Skeletal muscle cell (primary cell): ENCODE measurements at regions not wholly inside any gene's neighbourhood (a gene's known extent, or its start where the extent isn't known, plus 50 kb on each side); places are given as distances from the start of the nearest gene placed in this dataset.

Experiments used
- DNase-seq: peaks from one replicate; pipeline ENCODE4 v3.0.0-alpha.2; 2010; ENCODE audit warnings: low read depth
- H3K4me3 ChIP-seq: 2 replicates; pipeline ENCODE4 v1.5.1; 2011; ENCODE audit warnings: low read depth, mild to moderate bottlenecking, control low read depth, low read length, moderate library complexity

DNA sequence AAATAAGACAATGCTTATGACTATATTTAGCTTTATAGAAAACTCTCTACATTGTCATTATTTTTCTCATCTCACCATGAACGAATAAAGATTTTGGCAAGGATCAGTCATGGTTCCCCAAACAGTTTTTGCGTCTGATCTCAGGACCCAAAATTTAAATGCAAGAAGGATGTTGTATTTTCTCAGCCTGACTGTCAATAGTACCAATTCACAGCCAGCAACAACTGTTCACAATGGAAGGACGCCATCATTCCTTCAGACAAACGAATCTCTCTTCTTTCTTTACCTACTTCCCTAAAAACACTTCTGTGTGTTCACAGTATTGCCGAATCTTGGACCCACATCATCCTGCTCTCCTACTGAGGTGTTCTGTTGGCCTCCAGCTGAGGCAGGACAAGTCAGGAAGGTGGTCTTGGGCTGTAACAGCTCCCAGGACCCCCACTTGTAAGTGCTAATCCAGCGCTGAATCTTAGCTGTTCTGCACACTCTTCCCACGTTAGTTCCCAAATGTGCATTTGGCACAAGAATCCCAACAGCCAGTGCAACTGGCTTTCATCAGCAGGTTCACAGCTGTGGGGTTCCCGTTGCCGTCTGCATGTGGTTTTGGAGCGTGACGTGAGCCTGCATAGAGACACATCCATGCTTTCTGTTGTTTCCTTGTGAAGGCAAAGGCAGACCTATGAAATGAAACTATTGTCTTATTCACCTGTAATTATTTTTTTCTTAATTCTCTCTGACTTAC is 600.0 kb downstream of the QKI start:
- no peak for DNase-seq

DNA sequence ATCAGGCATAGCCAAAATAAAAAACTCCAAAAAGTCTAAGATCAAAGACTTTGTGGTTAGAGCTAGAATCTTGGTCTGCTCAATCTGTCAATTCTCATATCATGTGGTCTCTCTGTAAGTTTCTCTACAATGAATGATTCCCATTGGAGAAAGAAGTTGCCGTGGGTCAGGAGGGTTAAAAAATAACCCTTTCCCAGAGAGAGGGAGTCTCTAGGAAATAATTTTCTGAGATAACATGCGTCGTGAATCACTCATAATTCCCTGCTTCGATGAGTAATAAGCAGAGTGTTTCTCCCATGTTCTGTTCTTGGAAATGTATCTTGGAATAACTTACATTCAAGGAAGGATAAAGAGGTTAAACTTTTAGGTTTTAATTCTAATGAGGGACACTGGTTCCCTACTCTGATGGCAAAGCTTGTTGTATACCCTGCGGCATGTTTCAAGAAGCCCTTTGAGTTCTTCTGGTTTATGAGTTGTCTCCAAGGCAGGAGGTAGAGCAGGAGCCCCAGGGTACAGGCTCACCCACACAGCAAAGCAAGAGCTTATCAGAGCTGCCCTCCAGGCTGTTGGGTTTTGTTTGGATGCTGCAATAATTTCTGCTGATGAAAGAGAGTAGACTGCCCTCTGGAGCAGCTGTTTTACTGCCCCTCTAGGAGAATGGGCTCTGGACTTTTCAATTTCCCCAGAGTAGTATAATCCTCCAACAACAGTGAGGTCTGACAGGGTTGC is 599.1 kb downstream of the QKI start:
- H3K4me3 ChIP-seq: no peak overlapping the region
- no peak for DNase-seq

More for the DNA sequence above, 600.0 kb downstream of the QKI start:
- no peak overlapping the region for H3K4me3 ChIP-seq

DNA sequence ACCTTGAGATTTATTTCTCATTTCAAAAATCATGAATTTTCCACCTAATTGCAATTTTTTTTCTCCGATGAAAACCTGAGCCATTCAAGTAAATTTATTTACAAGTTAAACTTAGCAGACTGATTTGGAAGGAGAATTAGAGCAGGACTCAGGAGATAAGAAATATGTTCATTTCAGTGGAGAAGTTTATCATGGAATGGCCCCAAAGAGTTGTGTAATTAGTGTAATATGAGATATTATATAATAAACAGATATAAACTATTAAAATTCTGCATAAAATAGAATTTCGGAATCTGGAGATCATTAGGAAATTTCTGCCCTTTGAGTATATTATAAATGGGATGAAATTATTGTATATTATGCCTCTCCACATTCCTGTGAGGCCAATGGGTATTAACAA is 596.8 kb downstream of the QKI start:
- DNase-seq: no peak
- no peak overlapping the region for H3K4me3 ChIP-seq

DNA sequence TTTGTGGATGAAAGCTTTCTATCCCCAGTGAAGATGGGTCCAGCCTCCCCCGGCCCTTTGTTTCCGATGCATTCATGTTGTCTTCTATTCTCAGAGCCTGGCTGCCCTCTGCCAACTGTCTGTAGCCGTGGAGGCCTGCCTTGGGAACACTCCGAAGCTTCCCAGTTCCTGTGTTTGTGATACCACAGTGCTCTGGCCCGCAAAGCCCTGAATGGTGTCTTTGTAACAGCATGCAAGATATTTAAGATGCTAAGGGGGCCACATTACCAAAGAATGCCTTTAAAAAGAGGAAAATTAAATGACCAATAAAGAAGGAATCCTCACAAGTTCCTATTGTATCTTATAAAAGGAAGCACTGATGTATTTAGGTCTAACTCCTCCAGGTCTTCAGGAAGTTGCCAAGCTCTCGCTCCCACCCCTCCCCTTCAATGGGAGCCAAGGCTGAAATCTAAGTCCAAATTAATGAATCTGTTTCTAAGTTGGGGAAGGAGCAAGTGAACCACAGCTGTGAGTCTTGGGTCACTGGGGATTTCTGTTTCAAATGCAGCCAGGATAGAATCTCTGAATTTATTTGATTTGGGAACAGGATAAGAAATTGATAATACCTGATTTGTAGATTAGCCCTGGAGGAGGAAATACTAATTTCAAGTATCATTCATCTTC is 596.1 kb downstream of the QKI start:
- H3K4me3 ChIP-seq: no peak overlapping the region
- DNase-seq: no peak

DNA sequence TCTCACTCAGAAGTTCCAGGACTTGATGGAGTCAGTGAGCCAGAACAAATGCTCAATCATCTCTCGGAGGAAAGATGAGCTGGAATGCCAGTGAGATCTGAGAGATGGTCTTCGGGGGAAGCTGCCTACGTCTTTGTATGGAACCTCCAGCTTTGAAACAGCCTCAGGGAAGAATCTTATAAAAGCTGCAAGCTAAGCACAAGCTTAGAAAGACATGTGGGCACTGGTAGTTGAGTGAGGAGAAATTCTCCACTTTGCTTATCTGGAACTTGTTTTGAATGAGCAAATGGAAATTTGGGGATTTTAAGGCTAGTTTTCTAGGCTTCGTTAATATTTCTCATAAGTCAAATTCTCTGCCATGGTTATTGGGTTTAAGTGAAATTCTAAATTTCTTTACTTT is 594.4 kb downstream of the QKI start:
- no peak for DNase-seq

DNA sequence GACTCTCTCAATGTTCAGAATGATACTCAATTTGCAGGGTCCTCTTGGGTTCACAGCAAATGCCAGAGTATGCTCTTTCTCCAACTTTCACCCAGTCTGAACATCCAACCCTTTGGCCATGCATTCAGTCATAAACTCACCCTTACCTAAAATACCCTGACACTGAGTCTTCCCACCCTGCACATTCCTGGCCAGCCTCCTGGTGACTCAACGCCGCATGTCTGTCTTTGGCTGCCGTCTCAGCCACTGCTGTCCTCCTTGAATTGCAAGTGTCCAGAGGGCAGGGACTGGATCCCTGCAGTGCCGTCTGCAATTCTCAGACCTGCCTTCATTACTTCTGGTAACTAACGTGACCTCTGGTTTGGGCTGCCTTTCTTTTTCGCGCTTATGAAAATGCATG is 593.4 kb downstream of the QKI start:
- H3K4me3 ChIP-seq: no peak overlapping the region
- DNase-seq: no peak

More for the DNA sequence above, 594.4 kb downstream of the QKI start:
- H3K4me3 ChIP-seq: no peak overlapping the region

DNA sequence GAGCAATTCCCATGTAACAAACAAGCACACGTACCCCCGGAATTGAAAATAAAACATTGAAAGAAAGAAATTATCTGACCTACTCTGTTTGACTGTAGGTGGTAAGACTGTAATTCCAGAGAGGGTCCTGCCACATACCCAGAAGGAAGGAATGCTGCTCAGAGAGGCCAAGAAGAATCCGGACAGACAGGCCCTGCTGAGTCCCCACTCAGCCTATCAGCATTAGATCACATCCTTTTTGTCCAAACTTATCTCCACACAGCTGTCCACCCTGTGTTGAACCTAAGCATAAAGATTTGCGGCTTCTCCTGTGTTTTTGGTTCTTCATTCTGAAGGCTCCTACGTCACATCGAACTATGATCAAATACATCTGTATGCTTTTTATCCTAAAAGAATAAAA is 591.9 kb downstream of the QKI start:
- DNase-seq: no peak
- no peak overlapping the region for H3K4me3 ChIP-seq

DNA sequence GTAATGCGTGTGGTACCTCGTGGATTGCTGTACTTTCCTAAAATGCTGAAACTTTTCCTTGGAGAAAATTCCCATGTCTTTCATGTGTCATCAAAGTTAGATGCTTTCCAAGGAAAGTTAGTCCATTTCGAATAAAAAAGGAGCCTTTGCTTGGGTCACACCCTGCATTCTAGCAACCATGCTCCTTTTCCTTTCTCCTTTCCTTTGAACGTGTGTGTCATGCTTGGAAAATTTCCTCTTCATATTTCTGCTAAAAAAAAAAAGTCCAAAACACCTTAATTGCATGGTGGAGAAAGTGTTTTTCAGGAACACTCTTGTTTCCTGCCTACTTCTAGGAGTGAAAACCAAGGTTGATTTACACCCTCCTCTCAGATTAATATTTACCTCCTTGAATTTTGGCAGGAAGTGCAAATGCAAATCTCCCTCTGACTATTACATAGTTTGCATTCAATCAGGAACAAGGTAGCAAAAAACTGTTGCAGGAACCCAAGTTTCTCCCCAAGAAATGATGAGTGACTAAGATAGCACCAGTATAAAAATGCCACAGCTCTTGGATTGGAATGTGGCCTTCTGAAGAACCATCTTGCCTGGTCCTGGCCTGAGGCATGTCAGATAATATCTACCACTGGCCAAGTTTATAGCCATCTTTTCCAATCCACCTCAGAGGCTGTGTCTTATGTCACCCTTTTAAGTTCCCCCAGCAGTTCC is 590.6 kb downstream of the QKI start:
- no peak for DNase-seq
- no peak overlapping the region for H3K4me3 ChIP-seq

DNA sequence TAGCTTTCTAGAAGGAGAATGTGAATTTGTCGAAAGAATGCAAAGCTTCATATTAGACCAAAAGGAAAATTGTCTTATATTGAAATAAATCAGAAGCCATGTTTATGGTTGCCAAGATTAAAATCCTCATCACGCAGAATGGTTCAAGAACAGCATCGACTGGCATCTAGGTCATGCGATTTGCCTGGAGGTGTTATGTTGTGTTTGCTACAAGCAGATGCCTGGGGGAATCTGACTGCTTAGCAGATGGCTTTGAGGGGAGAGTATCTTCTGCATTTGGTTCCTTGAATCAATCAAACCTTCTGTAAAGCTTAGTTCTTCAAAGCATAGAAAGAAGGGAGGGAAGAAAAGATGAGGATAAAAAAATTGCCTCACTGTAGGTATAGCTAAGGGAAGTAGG is 585.8 kb downstream of the QKI start:
- no peak overlapping the region for H3K4me3 ChIP-seq
- DNase-seq: no peak

DNA sequence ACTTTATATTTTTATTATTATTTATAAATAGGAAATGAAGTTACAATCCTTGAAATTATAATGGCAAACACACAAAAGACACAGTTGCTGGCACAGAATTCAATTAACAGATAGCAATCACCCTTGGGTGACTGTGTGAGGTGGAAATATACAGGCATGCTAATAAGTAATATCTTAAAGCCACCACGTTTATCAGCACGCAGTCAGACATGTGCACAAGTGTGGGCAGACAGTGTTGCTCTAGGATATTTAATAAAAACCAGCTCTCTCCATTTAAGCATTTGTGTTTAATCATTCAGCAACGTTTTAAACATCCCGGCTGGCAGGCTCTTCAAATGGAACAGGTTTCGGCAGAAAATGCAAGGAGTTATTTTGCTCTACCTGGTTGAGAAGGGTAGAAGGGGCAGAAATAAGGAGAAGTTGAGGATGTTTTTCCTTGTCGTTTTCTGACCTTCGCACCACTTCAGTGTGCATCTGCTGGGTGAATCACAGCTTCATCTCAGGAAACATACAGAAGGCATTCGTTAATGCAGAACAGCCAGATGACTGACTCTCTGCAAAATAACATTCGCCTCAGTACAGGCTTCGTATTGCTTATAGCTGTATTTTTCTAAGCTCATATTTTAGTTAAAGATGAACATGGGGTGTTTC is 585.1 kb downstream of the QKI start:
- no peak overlapping the region for H3K4me3 ChIP-seq
- no peak for DNase-seq

DNA sequence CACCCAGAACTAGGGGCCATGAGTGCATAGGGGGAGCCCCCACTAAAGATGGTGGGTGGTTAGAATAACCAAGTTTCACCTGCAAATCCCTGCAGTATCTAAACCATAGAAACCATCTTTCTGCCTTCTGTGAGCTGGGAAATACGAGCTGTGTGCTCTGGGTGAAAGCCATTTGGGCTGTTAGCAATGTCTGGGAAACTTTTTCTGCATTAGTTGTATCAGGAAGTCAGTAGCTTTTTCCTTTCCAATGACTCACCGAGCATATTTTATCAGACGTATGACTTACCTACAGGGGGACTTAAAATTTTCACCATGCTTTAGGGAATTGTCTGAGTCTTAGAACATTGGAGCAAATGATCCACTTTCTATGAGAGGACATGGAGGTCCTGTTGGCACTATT is 584.0 kb downstream of the QKI start:
- DNase-seq: no peak
- no peak overlapping the region for H3K4me3 ChIP-seq

DNA sequence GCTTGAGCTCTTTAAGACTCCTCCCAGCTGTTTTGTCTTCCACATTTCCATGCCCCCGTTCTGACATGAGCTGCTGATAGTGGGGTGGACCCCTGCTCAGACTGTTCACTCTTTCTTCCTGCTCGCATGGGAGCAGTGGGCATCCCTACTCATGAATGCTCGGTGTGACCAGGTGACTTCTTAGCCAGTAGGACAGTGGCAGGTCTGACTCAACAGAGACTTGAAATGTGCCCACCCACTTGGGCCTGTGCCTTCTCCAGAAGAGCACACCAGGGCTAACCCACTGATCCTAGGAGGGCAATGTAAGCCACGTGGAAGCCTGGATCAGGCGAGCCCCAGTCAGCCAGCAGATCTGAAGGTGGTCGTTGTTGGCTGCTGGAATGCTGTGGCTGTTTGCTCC is 582.0 kb downstream of the QKI start:
- no peak overlapping the region for H3K4me3 ChIP-seq
- no peak for DNase-seq

DNA sequence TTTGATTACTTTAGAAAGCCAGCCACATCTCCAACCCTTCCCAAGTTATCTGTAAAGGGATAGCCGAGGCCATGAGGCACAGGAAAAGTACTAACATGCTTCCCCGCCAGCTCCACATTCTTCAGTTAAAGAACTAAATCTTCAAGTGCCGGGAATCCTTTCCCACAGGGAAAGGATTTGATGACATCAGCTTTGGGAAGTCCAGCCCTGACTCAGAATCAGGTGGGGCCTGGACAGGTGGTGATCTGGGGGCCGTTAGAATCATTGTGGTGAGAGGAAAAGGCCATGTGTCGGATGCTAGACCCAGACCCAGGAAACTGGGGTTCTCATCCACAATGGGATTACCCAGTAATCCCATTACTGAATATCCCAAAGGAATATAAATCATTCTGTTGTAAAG is 580.0 kb downstream of the QKI start:
- no peak overlapping the region for H3K4me3 ChIP-seq
- DNase-seq: no peak

DNA sequence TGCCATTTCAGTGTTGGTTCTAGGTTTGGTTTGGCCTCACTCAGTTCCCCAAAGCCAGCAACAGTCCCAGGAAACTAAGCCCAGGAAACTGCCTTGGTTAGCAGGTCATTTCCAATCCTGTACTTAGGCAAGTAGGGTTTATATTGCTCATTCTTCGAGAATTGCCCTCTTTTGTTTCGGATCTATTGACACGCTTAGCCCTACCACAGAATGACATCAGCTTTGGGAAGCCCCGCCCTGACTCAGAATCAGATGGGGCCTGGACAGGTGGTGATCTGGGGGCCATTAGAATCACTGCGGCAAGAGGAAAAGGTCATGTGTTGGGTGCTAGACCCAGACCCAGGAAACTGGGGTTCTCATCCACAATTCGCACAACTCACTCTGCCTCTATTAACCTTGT is 578.2 kb downstream of the QKI start:
- no peak for DNase-seq
- no peak overlapping the region for H3K4me3 ChIP-seq

DNA sequence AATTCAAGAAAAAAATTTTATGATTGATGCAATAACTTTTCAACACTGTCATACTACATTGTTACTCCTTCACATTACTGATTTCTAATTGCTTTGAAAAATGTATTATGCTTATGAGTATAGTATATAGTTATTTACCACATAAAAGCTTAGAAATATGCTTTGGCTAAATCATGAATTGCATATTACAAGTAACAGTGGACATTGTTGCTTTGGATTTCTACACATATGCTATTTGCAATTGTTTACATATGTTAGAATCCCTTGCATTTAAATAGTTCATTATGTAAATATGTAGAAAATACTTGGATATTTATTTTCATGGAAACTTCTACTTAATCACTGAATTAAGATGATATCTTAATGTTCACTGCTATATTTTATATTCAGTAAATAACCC is 577.5 kb downstream of the QKI start:
- no peak overlapping the region for H3K4me3 ChIP-seq
- no peak for DNase-seq

DNA sequence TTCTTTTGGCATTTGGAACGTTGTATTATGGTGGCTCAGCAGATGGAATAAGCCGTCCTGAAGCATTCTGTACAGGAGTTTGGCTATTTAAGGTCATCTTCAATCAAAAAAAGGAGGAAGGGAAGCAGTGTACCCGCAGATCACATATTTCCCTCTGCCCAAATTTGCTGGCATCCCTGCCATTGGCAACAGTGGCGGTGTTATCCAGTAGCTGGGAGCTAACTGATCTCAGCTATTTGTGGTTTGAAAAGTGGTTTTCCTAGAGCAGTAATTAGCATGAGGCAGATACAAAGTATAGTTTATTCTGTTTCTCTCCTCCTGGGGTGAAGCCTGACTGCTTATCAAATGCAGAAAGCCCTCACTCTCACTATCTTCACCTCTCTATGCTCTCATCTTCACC is 576.8 kb downstream of the QKI start:
- H3K4me3 ChIP-seq: no peak overlapping the region
- no peak for DNase-seq

DNA sequence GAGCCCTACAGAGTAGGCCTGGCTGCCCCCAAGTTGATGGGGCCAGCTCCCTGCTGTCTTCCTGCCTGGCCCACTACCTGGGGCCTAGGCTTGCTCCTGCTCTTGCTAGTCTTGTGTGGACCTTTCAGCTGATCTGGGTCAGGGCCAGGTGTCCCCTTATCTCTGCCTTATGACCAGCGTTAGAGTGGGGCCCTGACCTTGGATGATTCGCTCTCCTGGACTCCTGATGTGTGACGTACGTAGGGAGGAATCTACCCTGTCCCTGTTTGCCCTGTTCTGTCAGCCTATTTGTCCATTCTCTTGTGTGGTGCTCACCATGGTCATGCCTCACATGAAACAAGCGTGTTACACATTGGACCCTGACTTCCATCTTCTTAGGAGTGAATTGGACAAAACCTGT is 571.8 kb downstream of the QKI start:
- no peak for DNase-seq

DNA sequence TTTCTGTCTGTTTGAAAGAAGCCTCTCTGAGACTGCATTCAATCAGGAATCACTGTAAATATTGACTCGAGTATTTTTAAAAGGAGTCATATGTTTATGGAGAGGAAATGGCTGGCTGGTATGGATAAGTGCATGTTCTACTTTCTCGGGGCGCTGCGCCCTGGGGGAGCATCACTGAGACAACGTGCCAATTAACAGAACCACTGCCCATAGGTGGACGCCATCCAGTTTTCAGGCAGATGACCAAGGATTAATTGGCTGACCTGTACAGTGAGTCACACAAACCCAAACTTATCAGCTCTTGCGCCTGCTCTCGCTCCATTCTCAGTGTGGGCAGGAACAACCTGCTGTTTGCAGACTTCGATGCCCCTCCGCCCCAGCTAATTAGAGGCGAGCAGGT is 571.2 kb downstream of the QKI start:
- H3K4me3 ChIP-seq: no peak overlapping the region
- no peak for DNase-seq

More for the DNA sequence above, 571.8 kb downstream of the QKI start:
- no peak overlapping the region for H3K4me3 ChIP-seq

DNA sequence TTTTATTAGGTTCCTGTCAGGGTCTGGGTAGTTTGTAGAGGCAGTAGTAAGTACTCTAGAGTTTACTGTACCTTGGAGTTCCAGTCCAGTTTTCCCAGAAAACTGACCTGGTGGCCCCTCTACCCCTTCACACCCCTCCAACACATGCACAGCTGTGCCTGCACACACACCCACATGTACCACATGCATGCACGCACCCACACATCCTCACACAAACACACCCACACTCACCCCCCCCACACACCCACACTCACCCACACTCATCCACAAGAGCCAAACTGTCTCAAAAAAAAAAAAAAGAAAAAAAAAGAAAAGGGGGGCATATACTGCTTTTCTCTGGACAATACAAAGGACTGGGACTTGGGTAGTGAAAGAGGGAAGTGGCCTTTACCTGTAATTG is 570.5 kb downstream of the QKI start:
- no peak for DNase-seq
- no peak overlapping the region for H3K4me3 ChIP-seq
